SKM-1 (cell line): ENCODE measurements at regions not wholly inside any gene's neighbourhood (a gene's known extent, or its start where the extent isn't known, plus 50 kb on each side); places are given as distances from the start of the nearest gene placed in this dataset.
"Not testable (repeated sequence)": the region's sequence is repeated elsewhere in the genome, so short reads cannot be mapped to it uniquely, and the experiment has no call there.

Source experiments
- DNase-seq: peaks from one replicate; lab custom pipeline; 2025; ENCODE audit not compliant: unreplicated experiment; lab: John Stamatoyannopoulos, UW

- DNase-seq = no peak
Measured at GRCh38 chr1:119191325-119191724, 50.9 kb upstream of the WARS2 start.

- DNase-seq = no peak
Measured at GRCh38 chr1:119204197-119204960, 63.9 kb upstream of the WARS2 start.

- no peak for DNase-seq
Measured at GRCh38 chr1:119204961-119205357, 64.5 kb upstream of the WARS2 start.

GRCh38 chr1:119209061-119209460, 68.6 kb upstream of the WARS2 start:
- no peak for DNase-seq

GRCh38 chr1:119209596-119210295, 69.3 kb upstream of the WARS2 start:
- no peak for DNase-seq

- no peak for DNase-seq
Measured at GRCh38 chr1:119210296-119210649, 69.8 kb upstream of the WARS2 start.

GRCh38 chr1:119213213-119213612, 72.8 kb upstream of the WARS2 start:
- DNase-seq = not testable (repeated sequence)

- DNase-seq = not testable (repeated sequence)
Measured at GRCh38 chr1:119214961-119215360, 74.5 kb upstream of the WARS2 start.

GRCh38 chr1:119217309-119217828, 76.9 kb upstream of the WARS2 start:
- no peak for DNase-seq

GRCh38 chr1:119219711-119220110, 79.3 kb upstream of the WARS2 start:
- DNase-seq = peak; percentile 50

- DNase-seq = no peak
Measured at GRCh38 chr1:119220991-119221390, 80.5 kb upstream of the WARS2 start.

- DNase-seq = no peak
Measured at GRCh38 chr1:119222271-119222670, 81.8 kb upstream of the WARS2 start.

- no peak for DNase-seq
Measured at GRCh38 chr1:119225265-119225664, 84.8 kb upstream of the WARS2 start.

GRCh38 chr1:119225831-119226230, 85.4 kb upstream of the WARS2 start:
- DNase-seq = no peak

GRCh38 chr1:119226321-119226720, 85.9 kb upstream of the WARS2 start:
- DNase-seq = no peak

- DNase-seq = no peak
Measured at GRCh38 chr1:119226913-119227312, 86.5 kb upstream of the WARS2 start.

GRCh38 chr1:119227456-119227855, 87.0 kb upstream of the WARS2 start:
- no peak for DNase-seq

GRCh38 chr1:119228335-119229080, 88.1 kb upstream of the WARS2 start:
- DNase-seq = no peak

GRCh38 chr1:119235120-119235519, 94.7 kb upstream of the WARS2 start:
- no peak for DNase-seq

- no peak for DNase-seq
Measured at GRCh38 chr1:119245881-119246280, 105.4 kb upstream of the WARS2 start.

- DNase-seq = no peak
Measured at GRCh38 chr1:119249283-119249682, 108.8 kb upstream of the WARS2 start.

GRCh38 chr1:119250299-119250698, 109.8 kb upstream of the WARS2 start:
- no peak for DNase-seq
